ENCODE measurements at regions not wholly inside any gene's neighbourhood (a gene's known extent, or its start where the extent isn't known, plus 50 kb on each side); places are given as distances from the start of the nearest gene placed in this dataset.

- no peak for TF ChIP-seq CTCF (IDR thresholded peaks at IDR 0.05)
- no peak for TF ChIP-seq POLR2A (IDR thresholded peaks at IDR 0.05)
- WGBS, 2 donors = 99 to 100% methylated on average over 3 of the region's 3 CpGs
- H3K4me3 ChIP-seq (ENCODE audit: low read depth, poor library complexity, severe bottlenecking) = no peak overlapping the region
- intact Hi-C loops (cut with DNase I; ENCODE audit: low total_unique reads) = no loop called here
- no peak for DNase-seq (ENCODE audit: low spot score in 2 of 2)
These were observed 54.3 kb upstream of the CBLB start for GRCh38 chr3:105923140-105923539.

- intact Hi-C loops (cut with DNase I; ENCODE audit: low total_unique reads) = no loop called here
- no peak for DNase-seq (ENCODE audit: low spot score in 2 of 2)
- TF ChIP-seq CTCF (IDR thresholded peaks at IDR 0.05) (no peak), POLR2A (IDR thresholded peaks at IDR 0.05) (no peak)
- no peak overlapping the region for H3K4me3 ChIP-seq (ENCODE audit: low read depth, poor library complexity, severe bottlenecking)
- WGBS, 2 donors = 100% methylated on average over 1 of the region's 1 CpG
These were observed 58.9 kb upstream of the CBLB start for GRCh38 chr3:105927741-105928140.

- 30 to 37% methylated on average over 3 of the region's 3 CpGs for WGBS, 2 donors
- no peak for DNase-seq (ENCODE audit: low spot score in 2 of 2)
- intact Hi-C loops (cut with DNase I; ENCODE audit: low total_unique reads) = no loop called here
- TF ChIP-seq CTCF (IDR thresholded peaks at IDR 0.05) (no peak), POLR2A (IDR thresholded peaks at IDR 0.05) (no peak)
- H3K4me3 ChIP-seq (ENCODE audit: low read depth, poor library complexity, severe bottlenecking) = no peak overlapping the region
These were observed 61.9 kb upstream of the CBLB start for GRCh38 chr3:105930733-105931132.

- H3K4me3 ChIP-seq (ENCODE audit: low read depth, poor library complexity, severe bottlenecking) = no peak overlapping the region
- intact Hi-C loops (cut with DNase I; ENCODE audit: low total_unique reads) = no loop called here
- TF ChIP-seq POLR2A (IDR thresholded peaks at IDR 0.05) (no peak), CTCF (IDR thresholded peaks at IDR 0.05) (no peak)
- WGBS, 2 donors = 49 to 53% methylated on average over 2 of the region's 2 CpGs
- DNase-seq (ENCODE audit: low spot score in 2 of 2) = no peak
These were observed 62.7 kb upstream of the CBLB start for GRCh38 chr3:105931500-105931899.

GRCh38 chr3:105933871-105934270, 65.1 kb upstream of the CBLB start:
- DNase-seq (ENCODE audit: low spot score in 2 of 2) = no peak
- intact Hi-C loops (cut with DNase I; ENCODE audit: low total_unique reads) = no loop called here
- H3K4me3 ChIP-seq (ENCODE audit: low read depth, poor library complexity, severe bottlenecking) = no peak overlapping the region
- WGBS, 2 donors = 53 to 54% methylated on average over 4 of the region's 4 CpGs
- TF ChIP-seq POLR2A (IDR thresholded peaks at IDR 0.05) (no peak), CTCF (IDR thresholded peaks at IDR 0.05) (no peak)

- no peak overlapping the region for H3K4me3 ChIP-seq (ENCODE audit: low read depth, poor library complexity, severe bottlenecking)
- 1 to 7% methylated on average over 3 of the region's 3 CpGs for WGBS, 2 donors
- TF ChIP-seq CTCF (IDR thresholded peaks at IDR 0.05) (no peak), POLR2A (IDR thresholded peaks at IDR 0.05) (no peak)
- no peak for DNase-seq (ENCODE audit: low spot score in 2 of 2)
- intact Hi-C loops (cut with DNase I; ENCODE audit: low total_unique reads) = no loop called here
These were observed 69.3 kb upstream of the CBLB start for GRCh38 chr3:105938101-105938500.
